ENCODE measurements at regions not wholly inside any gene's neighbourhood (a gene's known extent, or its start where the extent isn't known, plus 50 kb on each side); places are given as distances from the start of the nearest gene placed in this dataset.
A peak's percentile ranks its signal among the peaks of the same experiment; 100 is the strongest.
"Not testable (repeated sequence)": the region's sequence is repeated elsewhere in the genome, so short reads cannot be mapped to it uniquely, and the experiment has no call there.

- DNase-seq (ENCODE audit: low spot score) = no peak
These were observed 704.2 kb upstream of the MAP3K7 start for GRCh38 chr6:91291071-91291470.

- DNase-seq (ENCODE audit: low spot score) = no peak
These were observed 701.9 kb upstream of the MAP3K7 start for GRCh38 chr6:91288741-91289140.

- DNase-seq (ENCODE audit: low spot score) = no peak
These were observed 695.0 kb upstream of the MAP3K7 start for GRCh38 chr6:91281901-91282300.

GRCh38 chr6:91280494-91280830 lies 693.6 kb upstream of the MAP3K7 start:
- DNase-seq (ENCODE audit: low spot score) = no peak

DNA sequence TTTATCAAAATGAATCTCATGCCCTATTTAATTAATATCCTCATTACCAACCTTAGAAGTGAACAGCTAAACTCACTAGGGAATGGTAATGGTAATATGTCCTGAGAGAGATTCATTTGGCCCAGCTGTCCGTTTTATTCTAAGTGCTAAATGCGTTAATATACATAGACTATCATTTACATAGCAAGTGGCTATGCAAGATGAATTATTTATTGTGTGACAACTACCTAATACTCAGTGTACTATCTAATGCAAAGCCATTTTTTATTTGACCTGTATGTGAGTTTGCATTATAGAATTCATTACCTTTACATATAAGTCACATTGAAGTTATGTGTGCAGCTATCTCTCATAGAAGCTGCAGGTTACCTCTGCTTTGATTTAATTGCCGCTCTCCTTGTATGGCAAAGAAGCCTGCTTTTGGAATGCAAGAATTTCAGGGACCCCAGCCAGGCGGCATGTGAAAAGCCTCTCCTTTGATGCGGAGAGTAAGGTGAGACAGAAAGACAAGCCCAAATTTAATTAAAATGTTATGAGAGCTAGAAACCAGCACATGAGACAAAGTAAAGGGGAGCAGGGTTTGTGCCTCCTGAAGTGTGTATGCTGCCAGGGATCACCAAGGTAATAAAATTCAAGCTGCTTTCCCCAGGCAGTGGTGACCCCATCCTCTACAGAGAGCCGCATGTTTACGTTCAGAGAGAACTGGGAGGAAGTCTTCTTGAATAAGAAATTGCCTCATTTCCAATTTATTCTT lies 693.0 kb upstream of the MAP3K7 start:
- no peak for DNase-seq (ENCODE audit: low spot score)

DNA sequence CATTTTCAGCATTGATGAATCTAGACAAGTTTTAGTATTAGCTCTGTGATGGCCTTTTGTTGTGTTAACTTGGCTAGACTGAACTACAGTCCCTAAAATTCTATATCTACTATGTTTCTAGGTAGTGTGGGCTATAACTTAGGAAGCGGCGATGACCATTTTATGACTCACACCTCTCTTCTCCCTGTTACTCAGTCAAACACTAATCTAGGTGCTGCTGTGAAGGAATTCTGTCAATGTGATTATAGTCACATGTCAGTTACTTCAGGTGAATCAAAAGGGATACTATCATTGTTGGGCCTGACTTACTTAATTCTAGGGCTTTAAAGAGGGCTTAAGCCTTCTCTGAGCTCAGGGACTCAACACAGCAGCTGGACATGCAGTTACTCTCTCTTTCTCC lies 691.5 kb upstream of the MAP3K7 start:
- no peak for DNase-seq (ENCODE audit: low spot score)

DNA sequence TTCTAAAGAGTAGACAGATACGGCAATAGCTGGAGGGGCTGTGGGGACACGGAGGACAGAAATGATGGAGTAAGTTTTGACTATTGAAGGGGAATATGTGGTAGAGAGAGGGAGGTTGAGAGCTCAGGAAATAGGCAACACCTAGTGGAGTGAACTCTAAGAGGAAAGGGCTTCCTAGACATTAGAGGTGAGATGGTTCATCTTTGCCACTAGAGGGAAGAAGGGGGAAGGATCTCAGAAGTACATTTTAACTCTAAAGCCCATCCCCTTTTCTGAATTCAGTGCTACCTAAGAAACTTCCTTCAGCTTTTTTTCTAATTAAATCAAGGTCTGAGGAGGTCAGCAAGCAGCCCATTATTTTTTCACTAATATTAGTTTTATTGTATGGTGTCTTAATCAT lies 689.4 kb upstream of the MAP3K7 start:
- DNase-seq (ENCODE audit: low spot score) = no peak

- peak; percentile 3 for DNase-seq (ENCODE audit: low spot score)
These were observed 686.9 kb upstream of the MAP3K7 start for GRCh38 chr6:91273729-91274128.

GRCh38 chr6:91271807-91272206 lies 684.9 kb upstream of the MAP3K7 start:
- DNase-seq (ENCODE audit: low spot score) = no peak

DNA sequence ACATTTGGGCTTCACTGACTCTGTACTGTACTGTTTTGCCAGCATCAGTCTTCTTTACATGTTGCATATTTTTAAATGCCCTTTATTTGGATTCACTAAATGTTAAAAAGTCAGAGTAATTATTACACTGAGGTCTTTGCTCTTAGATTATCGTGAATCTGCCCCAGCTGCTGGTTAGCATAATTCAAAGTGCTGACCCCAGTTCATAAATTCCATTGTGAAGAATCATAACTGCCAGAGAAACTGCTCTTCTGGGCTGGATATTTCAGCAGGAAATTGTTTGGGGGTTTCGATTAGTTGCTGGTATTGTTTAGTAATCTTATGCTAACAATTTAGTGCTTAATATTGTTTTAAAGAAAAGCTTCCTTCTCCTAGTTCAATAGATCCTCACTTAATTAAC lies 682.1 kb upstream of the MAP3K7 start:
- DNase-seq (ENCODE audit: low spot score) = no peak

DNA sequence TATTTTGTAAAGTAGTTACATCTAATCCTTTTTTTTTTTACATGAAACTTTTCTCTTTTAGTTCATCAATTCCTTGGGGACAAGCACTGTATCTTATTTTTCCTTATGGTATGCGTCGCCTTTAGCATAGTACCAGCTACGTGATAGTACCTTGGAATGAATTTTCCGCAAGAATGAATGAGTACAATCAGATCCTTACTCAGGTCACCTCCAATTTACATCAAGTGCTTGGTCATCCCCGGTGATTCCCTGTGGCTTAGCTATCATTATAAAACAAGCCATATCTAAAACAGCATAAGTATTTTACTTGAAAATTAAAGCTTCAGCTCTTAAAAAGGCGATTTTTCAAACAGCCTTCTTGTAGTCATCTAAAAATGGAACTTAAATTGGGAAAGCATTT lies 680.4 kb upstream of the MAP3K7 start:
- DNase-seq (ENCODE audit: low spot score) = no peak

GRCh38 chr6:91266156-91266555 lies 679.3 kb upstream of the MAP3K7 start:
- no peak for DNase-seq (ENCODE audit: low spot score)

DNA sequence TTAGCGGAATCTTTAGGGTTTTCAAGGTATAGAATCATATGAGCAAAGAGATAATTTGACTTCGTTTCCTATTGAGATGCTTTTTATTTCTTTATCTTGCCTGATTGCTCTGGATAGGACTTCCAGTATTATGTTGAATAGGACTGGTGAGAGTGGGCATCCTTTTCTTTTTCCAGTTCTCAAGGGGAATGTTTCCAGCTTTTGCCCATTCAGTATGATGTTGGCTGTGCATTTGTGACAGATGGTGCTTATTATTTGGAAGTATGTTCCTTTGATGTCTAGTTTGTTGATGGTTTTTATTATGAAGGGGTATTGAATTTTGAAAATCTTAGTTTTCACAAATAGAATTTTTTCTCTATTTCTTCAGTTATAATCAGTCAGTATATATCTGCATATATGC lies 656.6 kb upstream of the MAP3K7 start:
- no peak for DNase-seq (ENCODE audit: low spot score)

GRCh38 chr6:91242614-91242949 lies 655.7 kb upstream of the MAP3K7 start:
- DNase-seq (ENCODE audit: low spot score) = no peak

- no peak for DNase-seq (ENCODE audit: low spot score)
These were observed 655.2 kb upstream of the MAP3K7 start for GRCh38 chr6:91241946-91242613.

GRCh38 chr6:91240878-91241603 lies 654.2 kb upstream of the MAP3K7 start:
- no peak for DNase-seq (ENCODE audit: low spot score)

DNA sequence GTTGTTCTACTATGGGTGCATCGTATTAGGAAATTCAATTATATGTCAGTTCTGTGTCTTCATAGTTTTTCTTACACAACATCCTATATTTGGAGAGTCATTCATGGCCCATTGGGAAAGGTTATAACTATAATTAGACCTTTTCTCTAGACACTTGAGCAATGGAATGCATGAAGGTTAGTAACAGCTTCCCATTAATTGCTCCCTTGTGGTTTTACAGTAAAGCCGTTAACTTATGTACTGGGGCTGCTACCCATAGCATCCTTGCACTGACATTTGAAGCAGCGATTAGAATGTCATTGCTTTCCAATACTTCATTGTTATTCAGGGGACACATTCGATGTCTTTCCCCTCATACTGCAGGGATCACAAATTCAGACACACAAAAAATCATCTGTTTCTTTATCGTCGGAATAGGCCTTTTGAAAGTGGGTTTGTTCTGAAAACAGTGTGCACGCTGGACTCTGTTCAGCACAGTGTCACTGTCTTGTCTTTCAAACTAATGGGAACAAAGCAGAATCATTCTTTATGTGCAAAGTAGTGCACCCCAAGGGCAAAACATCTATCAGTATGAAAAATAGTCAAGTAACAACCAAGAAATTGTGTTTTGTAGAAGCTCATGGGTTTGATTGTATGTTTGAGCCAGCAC lies 634.3 kb upstream of the MAP3K7 start:
- no peak for DNase-seq (ENCODE audit: low spot score)

- no peak for DNase-seq (ENCODE audit: low spot score)
These were observed 626.5 kb upstream of the MAP3K7 start for GRCh38 chr6:91213229-91213901.

DNA sequence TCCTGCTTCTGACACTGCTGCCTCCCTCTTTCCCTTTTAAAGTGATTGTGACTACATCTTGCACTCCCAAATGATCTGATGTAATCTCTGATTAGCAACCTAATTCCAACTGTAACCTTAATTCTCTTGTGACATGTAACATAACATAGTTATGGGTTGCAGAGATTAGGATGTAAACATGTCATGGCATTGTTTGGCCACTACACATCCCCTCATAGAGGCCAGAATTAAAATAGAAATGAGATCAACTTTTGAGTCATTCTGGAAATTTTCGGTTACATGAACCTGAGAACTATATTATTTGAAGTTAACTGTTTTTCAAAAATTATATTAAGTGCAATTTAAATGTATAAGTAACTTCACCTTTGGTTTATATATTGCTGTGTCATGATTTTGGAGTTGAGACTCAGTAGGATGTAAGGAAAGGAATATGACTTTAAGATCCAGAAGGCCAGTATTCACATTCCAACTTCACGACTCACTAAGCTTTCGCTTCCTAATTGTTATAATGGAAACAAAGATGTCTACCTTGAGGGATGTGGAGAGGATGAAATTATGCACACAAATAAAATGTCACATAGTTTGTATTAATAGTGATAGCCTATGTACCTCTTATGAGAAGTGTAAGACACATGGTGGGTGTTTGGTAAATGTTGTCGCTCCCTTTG lies 611.9 kb upstream of the MAP3K7 start:
- no peak for DNase-seq (ENCODE audit: low spot score)

DNA sequence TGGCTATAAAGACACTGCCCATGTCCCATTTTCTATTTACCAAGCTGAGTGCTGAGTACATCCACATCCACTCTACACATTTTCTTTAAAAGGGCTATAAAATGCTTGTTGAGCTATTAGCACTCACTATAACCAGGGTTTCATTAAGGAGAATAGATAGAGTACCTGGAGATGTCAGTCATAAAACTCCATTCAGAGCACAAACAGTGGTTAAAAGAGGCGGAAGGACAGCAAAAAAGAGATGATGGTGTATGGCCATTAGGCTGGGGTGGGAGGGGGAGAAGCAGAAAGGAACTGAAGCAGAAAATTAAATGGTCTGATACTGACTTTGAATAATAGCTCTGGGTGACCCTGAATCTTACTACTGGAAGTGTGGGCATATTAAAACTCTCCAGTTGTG lies 609.9 kb upstream of the MAP3K7 start:
- no peak for DNase-seq (ENCODE audit: low spot score)

DNA sequence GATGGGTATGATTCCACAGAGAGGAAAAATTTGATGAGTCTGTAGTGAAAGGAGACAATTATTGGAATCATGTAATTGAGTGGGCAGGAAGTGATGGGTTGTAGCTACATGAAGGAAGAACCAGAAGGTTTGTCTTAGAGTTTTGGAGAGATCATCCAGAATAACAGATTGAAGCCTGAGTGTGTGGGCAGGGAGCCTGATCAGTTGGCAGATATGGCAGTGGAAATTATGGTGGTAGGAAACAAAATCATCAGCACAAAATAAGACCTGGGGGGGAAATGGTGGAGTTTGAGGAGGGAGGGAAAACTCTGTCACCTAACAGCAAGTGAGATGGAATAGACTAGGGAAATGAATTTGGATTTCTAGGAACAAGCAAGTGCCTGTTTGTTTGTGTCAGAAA lies 606.6 kb upstream of the MAP3K7 start:
- no peak for DNase-seq (ENCODE audit: low spot score)

- DNase-seq (ENCODE audit: low spot score) = not testable (repeated sequence)
These were observed 603.2 kb upstream of the MAP3K7 start for GRCh38 chr6:91190041-91190440.

Data from globus pallidus (tissue), 1 donor.